HG02588 (cell line): ENCODE measurements at regions not wholly inside any gene's neighbourhood (a gene's known extent, or its start where the extent isn't known, plus 50 kb on each side); places are given as distances from the start of the nearest gene placed in this dataset.

ENCODE experiments used
- ATAC-seq: cut with Tn5 transposase; IDR thresholded peaks from one replicate; pipeline ENCODE4 v1.9.1; 2021; ENCODE audit warnings: mild to moderate bottlenecking, moderate library complexity; ENCODE audit not compliant: unreplicated experiment

DNA sequence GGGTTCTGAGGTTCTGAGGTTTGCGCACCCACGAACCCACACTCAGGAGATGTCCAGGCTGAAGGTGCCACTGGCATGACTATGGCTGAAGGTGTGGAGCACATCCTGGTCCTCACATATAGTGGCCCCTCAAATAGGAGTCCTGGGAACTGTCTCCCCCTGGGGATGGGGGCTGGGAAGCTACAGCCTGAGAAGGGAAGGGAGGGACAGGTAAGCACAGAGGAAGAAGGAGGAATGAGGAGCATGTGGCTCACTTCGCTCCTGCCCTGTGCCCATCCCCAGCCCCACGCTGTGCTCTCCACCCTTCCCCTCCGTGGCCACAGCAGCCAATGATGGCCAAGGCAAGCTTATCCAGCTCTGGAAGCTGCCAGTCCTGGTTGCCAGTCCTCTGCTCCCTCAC is 123.9 kb upstream of the LHX1 start:
- no peak for ATAC-seq

DNA sequence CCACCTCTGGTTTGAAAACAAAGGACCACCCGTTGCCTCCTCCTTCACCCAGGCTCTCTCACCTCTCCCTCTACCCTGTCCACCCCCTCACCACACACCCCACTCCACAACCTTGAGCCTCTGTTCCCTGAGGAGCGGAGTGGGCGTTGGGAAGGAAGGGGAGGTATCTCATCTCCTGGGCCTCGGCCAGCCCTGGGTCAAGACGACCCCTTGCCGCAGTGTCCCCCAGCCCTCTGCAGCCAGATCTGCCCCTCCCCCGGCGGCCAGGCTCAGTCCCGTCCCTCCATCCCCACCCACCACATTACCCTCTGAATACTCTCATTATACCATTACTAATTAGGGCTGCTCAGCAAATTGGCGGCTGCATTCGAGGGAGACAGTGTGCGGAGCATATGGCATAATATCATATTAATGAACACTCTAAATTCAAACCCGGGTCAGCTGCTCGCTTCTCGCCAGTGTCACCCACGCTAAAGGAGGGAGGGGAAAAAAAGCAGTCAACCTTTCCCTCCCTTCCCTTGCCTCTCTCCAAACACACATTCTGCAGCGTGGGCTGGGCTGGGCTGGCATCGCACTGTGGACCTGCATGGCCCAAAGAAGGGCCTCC is 123.2 kb upstream of the LHX1 start:
- no peak for ATAC-seq

DNA sequence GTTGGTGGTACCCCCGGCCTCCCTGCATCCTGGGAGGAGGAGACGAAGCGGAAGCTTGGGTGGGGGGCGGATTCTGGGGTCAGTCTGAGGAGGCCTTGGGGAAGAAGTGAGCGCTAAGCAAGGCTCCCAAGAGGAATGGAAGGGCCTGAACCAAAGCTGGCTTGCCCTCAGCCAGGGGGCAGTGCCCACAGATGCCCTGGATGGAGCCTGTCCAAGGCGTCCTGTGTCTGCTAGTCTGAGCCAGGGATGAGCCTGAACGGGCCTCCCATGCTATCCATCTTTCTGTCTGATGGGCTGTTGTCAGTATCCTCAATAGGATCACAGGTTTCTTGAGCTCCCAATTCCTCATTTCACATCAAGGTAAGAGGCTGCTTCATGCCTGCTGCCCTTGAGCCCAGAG is 122.3 kb upstream of the LHX1 start:
- no peak for ATAC-seq

DNA sequence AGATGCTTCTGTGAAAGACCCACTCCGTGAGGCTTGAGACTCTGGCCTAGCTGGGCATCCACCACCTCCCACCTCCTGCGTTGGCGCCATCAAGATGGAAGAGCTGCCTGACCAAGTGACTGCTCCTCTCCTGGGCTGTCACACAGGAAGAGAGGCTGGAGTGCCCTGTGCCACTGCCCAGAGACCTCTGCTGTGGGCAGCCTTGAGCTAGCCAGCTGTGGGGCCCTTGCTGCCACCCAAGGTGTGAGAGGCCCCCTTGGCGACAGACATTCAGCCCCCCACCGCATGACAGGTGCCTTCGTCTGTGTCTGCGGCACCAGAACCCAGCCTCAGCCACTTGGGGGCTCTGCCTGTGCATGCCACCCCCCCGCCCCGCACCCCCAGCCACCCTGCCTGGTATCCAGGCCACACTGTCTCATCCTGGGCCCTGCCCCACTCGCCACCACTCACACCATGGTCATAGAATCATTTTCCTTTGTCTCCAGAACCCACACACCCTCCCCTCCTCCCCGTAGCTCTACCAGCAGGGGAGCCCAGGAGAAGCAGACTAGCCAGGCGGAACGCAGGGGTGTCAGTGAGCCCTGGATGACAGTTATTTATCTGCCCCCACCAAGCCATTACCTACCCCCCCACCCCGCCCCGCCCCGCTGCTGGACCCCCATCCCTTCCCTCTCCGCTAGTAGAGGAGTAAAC is 120.9 kb upstream of the LHX1 start:
- no peak for ATAC-seq

DNA sequence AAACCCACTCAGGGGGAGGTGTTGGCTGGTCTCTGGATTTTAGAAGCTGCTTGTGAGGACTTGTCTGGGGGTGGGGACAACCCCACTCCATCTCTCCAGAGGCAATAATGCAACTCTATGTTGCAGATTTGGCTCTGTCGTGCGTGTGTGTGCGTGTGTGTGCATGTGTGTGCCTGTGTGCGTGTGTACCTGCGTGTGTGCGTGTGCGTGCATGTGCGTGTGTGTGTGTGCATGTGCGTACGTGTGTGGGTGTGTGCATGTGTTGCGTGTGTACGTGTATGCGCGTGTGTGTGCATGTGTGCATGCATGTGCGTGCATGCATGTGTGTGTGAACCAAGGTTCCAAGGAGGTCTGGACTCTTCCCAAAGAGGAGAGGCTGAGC is 120.4 kb upstream of the LHX1 start:
- no peak for ATAC-seq

DNA sequence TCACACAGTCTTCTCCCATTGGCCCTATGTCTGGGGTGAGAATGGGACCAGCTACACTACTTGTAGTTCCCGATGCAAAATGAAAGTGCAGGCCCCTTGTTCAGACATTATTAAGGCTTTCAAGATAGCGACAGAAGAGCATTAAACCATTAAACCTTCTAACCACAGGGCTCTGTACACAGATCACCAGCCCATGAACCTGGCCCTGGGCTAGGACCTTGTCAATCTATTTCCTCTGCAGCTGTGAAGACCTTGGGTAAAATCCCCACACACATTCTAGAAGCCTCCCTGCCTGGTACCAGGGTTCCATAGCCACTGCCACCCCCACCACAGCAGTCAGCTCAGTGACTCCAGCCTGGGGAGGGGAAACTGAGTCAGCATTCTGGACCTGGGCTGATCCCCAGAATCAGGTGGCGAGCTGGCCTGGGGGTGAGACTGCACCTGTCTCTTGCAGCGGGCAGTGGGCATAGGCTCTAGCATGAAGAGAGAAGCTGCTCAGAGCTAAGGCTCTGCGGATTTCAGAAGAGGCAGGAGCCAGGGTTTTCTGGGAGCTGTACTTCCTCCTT is 119.7 kb upstream of the LHX1 start:
- ATAC-seq, result no peak

DNA sequence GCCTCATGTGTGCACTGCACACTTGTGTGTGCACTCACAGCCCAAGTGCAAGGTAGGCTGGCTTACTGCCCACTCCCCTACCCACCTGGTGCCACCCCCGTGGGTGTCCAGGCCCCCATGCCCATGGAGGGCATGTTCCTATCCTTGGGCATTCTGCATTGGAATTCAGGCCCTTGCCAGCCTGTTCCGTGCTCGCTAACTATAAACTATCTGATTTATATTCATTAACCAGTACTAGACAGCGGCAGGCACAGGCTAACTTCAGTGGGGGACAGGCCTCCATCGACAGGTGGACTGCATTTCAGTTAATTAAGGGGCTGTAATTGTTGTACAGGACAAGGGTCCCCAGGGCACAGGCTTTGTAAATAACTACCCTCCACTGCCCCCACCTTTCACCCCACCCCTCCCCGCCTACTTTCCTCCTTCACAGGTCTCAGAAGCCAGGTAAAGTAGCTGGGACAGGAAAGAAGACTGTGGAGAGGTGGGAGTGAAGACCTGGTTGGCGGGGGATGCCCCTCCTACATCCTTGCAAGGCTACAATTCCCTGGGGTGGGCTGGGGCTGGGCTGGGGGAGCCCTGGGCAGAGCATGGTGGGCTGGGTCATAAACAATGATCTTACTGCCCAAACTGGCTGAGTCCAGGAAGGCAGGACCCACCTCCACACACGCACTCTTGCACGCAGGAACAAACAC is 119.0 kb upstream of the LHX1 start:
- no peak for ATAC-seq

DNA sequence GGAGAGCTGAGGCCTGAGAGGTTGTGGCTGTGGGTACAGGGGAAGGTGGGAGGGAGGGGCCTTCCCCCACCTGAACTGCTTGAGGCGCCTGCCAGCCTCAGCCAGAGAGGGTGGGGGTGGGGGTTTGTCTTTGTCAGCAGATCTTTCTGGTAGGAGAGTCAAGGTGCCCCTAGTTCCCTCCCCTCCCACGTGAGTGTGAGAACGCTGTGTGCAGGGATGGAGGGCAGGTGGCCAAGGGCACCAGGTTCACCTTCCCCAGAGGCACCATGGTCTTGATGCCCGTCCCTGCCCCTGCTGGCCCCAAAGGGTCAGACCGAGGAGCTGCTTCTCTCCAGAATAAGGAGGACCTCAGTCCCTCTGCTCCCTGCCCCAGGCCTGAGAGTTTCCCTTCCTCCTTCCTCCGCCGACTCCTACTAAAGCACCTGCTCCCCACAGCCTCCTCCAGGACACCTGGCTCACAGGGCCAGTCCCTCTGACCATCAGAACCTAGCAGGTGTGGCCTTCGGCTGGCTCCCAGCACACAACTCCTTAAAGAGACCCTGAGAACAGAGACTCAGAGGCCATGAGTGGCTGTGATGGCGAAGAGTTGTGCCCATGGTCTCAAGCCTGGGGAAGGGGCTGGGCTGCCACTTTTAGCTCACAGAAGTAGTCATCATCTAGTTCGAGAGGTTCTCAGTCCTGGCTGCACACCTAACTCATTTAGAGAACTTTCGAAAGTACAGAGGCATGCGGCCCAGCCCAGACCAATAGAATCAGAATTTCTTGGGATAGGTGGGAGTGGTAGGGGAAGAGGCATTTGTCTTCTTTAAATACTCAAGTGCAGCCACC is 113.2 kb upstream of the LHX1 start:
- no peak for ATAC-seq

DNA sequence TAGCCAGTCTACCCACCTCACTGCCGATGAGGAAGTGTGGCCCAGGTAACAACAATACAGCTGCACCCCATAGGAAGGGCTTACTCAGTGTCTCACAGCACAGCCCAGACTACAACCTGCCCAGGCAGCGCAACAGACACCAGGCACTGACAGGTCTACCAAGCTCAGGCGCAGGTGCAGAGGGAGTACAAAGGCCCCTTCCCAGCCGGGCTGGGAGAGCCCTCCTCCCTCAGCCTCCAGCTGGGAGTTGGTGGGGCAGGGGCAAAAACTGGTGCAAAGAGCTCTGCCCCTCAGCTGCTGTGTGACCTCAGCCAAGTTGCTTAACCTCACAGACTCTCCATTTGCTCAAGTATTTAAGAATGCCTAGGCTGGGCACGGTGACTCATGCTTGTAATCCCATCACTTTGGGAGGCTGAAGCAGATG is 112.6 kb upstream of the LHX1 start:
- ATAC-seq, result no peak

DNA sequence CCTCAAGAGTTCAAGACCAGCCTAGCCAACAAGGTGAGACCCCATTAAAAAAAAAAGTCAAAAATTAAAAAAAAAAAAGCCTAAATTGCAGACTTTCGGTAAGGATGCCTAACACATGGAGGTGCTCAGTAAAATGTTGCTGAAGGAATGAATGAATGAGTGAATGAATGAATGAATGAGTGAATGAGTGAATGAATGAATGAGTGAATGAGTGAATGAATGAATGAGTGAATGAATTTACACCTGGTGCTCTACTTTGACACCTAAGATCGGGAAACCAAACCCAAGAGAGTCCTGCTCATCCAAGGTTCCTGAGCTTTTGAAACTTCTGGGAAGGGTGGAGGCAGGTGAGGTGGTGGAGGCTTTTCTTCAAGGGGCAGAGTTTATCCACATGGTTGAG is 112.2 kb upstream of the LHX1 start:
- no peak for ATAC-seq

DNA sequence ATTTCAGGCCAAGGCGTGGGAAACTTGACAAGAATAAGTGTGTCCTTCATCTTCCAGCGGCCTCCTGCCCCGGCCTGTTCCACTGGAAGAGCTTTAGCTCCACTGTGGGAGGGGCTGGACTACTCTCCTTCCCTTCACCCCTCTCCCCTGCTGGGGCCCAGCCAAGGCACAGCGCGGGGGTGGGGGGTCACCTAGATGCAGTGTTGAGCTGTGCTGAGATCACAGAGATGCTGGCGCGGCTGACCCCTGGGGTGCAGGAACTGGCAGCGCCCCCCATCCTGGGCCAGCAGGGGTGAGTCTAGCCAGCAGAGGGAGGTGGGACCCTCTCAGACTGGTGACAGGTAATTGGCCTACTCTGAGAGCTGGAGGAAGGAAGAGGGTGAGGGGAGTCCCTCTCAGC is 111.8 kb upstream of the LHX1 start:
- ATAC-seq, result no peak

DNA sequence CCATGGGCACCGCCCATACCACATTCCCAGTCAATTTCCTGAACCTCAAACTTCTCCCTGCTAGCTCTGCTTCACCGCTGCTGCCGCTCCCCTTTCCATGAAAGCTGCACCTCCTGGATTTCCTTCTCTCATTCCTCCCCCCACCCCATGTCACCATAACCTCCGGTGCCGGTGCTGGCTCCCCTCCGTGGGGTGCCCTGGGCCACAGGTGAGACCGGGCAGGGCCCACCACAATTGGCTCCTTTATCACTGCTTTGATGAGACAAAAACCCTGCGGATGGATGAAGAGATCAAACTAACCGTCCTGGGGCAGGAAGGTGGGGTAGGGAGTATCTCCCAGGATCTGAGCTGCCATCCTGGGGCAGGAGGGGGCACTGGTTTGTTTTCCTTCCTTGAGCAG is 111.3 kb upstream of the LHX1 start:
- no peak for ATAC-seq

DNA sequence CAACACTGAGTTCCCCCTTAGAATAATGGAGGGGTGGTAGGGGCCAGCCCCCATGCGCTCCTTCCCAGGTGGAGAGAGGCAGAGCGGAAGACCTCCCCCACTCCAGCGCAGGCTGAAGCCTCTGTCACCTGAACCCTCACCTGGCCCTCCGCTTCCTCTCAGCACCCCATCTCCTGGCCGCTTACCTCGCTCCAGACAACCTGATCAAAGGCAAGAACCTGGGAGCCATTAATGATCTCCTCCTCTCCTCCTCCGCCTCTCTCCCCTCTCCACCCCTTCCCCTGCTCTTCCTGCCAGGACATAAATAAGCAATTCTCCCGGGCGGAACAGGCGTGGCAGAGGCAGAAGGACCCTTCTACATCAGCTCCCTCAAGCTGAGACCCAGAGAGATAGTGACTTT is 110.2 kb upstream of the LHX1 start:
- ATAC-seq, result no peak

DNA sequence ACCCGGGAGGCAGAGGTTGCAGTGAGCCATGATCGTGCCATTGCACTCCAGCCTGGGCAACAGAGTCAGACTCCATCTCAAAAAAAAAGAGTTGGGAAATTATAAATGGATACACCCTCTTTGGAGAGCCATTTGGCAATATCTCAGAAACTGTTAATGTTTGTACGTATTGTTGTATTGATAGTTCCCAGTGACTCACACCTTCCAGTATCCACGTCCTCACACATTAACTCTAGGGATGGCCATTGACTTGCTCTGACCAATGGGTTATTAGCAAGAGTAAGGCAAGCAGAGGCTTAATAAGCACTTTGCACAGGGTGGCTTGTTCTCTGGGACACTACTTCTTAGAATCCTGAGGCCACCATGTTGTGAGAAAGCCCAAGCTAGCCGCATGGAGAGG is 107.6 kb upstream of the LHX1 start:
- ATAC-seq, result no peak

DNA sequence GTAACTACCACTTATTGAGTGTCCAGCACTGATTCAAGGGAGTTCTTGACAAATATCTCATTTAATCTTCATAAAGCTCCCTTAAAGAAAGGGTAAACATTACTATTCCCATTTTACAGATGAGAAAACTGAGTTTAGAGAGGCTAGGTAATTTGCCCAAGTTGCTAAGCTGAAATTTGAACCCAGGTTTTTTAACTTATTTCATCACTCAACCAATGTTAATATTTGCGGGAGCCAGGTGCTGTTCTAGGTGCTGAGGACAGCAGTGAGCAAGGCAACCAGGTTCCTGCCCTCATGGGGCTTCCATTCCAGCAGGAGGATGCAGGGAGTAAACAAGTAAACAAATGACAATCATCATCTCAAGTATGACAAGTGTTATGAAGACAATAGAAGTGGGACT is 104.0 kb upstream of the LHX1 start:
- no peak for ATAC-seq

DNA sequence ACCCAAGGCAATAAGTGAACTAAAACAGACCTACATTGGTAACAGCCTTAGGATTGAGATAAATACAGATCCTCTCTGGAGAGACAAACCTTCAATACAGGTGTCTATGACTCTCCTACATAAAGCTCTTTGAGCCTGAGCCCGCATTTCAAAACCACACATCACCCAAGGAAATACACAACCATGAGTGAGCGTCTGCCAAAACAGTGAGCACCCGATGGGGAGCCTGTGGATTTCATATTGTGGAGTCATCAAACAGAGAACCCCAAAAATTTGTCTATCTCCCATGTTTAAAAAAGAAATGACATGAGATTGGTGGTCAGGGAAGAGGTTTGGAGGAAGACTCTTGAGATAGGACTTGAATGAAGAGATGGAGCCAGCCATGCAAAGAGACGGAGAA is 102.2 kb upstream of the LHX1 start:
- no peak for ATAC-seq

DNA sequence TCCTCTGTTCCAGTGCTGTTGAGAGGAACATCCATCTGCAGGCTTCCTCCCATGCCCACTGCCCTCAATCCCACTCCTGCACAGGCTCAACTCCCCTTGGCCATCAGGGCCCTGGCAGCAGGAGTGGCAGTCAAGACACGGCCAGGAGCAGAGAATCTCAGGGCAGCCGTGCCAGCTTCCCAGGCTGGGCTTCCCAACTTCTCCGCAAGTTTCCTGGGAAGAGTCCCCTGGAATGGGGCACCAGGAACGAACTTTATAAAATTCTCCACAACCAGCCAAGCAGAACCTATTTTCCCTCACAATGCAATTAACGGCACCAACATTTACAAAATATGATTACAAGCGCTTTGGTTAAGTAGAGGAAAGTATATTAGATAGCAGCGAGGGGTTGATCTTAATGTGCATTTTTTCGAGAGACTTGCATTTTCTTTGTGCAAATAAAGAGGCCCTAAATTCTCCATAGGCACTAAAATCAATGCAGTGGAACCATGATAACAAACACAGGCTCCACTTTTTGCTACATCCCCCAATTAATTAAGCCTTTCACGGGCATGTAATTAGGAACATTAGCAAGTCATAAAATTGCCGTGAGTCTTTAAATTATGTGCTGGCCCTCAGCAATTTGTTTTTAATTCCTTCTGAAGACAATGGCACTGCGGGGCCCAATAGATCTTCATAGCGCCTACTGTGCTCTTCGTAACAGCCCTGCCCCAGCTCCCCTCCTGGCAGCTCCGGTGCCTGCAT is 99.9 kb upstream of the LHX1 start:
- no peak for ATAC-seq

DNA sequence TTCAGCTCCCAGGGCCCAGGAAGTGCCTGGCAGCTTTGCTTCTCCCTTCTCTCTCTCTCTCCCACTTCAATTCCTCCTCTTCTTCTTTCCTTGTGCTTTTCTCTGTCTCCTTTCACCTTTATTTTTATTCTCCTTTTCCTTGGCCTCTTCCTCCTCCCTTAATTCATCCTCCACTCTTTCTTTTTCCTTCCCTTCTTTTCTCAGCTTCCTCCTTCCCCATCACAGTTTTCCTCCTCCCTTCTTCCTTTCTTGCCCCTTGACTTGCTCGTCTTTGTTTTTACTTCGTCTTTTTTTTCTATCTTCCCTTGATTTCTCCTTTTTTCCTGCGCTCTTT is 99.4 kb upstream of the LHX1 start:
- no peak for ATAC-seq

DNA sequence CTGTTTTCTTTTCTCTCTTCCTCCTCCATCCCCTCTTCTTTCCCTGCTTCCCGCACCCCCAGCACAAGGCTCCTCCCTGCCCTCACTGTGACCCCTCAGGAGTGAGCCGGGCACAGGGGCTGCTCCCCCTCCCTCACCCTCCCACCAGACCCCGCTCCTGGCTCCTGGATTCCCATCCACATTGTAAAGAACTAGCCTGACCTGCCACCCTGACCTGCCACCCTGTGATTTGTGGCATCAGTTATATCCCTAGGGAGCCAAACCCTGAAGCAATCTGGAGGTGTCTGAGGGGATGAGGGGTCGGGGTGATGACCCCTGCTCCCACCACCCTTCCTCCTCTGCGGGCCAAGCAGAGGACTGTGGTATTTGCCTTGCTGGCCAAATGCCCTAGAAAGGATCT is 98.0 kb upstream of the LHX1 start:
- no peak for ATAC-seq

DNA sequence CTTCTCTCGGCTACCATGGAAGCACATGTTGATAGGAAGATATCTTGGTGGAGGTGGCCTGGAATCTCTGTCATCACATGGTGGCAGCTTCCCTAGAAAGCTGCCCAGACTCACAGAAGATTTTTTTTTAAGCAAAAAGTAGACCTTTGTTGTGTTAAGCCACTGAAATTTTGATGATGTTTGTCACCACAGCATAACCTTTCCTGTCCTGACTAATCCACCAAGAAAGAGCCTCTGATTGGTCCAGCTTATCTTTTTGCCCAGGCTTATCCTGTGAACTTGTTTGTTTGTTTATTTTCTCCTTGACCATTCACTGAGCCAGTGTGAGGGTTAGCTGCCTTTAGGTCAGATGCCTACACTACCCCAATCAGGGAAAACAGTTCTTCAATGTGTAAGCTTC is 96.5 kb upstream of the LHX1 start:
- ATAC-seq, result no peak
